ENCODE measurements at regions not wholly inside any gene's neighbourhood (a gene's known extent, or its start where the extent isn't known, plus 50 kb on each side); places are given as distances from the start of the nearest gene placed in this dataset.
A peak's percentile ranks its signal among the peaks of the same experiment; 100 is the strongest.

DNA sequence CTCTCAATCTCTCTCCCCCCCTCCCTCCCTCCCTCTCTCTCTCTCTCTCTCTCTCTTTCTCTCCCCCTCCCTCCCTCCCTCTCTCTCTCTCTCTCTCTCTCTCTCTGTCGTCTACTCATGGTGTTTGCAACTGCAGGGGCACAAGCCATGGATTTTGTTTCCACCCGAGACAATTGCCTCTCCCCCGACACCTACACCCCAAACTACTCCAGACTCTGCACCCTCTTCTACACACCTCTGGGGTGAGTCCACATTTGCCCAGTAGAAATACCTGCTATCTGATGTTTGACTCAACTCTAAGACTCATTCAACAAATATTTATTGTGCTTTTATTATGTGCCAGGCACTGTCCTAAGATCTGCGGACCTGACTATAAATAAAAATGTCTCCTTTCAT is 93.7 kb downstream of the TMEM17 start:
- Histone ChIP-seq H3K27me3 (no peaks in the 10 kb centered on the region), H3K9me3 (no peaks in the 10 kb centered on the region), H3K27ac (peak overlapping the region in 1 of 5 donors; percentile 71), H3K4me3 (no peak overlapping the region), H3K36me3 (no peaks in the 10 kb centered on the region), H3K4me1 (peaks cover 12 to 44% (median 21%) of the 10 kb centered on the region in 4 donors)
- no peak for DNase-seq
- intact Hi-C loops (cut with DNase I; ENCODE audit: low total_unique reads), result loop anchor here (5.0 to 10.0 kb wide), 2 partner anchors 418 to 495 kb away; no protein-coding TSS in a partner anchor
- TF ChIP-seq, protein P1, sequence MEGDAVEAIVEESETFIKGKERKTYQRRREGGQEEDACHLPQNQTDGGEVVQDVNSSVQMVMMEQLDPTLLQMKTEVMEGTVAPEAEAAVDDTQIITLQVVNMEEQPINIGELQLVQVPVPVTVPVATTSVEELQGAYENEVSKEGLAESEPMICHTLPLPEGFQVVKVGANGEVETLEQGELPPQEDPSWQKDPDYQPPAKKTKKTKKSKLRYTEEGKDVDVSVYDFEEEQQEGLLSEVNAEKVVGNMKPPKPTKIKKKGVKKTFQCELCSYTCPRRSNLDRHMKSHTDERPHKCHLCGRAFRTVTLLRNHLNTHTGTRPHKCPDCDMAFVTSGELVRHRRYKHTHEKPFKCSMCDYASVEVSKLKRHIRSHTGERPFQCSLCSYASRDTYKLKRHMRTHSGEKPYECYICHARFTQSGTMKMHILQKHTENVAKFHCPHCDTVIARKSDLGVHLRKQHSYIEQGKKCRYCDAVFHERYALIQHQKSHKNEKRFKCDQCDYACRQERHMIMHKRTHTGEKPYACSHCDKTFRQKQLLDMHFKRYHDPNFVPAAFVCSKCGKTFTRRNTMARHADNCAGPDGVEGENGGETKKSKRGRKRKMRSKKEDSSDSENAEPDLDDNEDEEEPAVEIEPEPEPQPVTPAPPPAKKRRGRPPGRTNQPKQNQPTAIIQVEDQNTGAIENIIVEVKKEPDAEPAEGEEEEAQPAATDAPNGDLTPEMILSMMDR (IDR thresholded peaks at IDR 0.05), result peak in 2 of 7 experiments; percentile 21 to 55
- TF ChIP-seq POLR2AphosphoS5 (IDR thresholded peaks at IDR 0.05), result no peak
- WGBS, 5 donors, result 21 to 31% (median 26%) methylated on average over 4 of the region's 4 CpGs

DNA sequence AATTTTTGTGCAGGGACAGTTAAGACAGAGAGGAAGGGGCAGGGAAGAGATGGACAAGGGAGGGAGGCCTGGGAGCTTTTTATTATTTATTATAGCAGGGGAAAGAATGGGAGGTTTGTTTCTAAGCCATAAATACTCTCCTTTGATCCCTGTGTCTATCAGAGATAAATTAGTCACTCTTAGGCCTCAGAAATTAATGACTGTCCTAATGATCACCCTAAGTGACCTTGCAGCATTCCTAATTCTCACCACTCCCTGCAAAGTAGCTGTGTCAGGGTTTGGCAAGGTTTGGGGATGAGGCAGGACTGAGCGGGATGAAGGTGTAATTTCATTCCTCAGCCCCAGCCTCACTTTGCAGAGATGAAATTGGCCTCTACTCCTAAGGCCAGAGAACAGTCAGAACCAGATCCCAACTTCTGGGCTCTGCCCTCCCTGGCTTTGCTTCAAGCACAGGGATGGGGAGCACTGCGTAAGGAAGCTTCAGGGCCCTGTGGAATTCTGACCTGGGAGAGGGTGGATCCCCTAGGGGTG is 95.0 kb downstream of the TMEM17 start:
- TF ChIP-seq POLR2AphosphoS5 (IDR thresholded peaks at IDR 0.05) (no peak), EP300 (IDR thresholded peaks at IDR 0.05) (no peak), POLR2A (IDR thresholded peaks at IDR 0.05) (no peak)
- TF ChIP-seq, protein P1 (IDR thresholded peaks at IDR 0.05), result no peak
- H3K36me3 ChIP-seq, result no peaks in the 10 kb centered on the region
- H3K4me3 ChIP-seq, result no peak overlapping the region
- intact Hi-C loops (cut with DNase I; ENCODE audit: low total_unique reads), result loop anchor here (5.0 to 10.0 kb wide), 2 partner anchors 416 to 494 kb away; no protein-coding TSS in a partner anchor
- no peak for DNase-seq
- peaks cover 22 to 56% (median 33%) of the 10 kb centered on the region in 4 donors for H3K4me1 ChIP-seq
- no peaks in the 10 kb centered on the region for H3K9me3 ChIP-seq
- WGBS, 5 donors, result 63 to 92% (median 85%) methylated on average over 1 to 2 of the region's 2 CpGs
- no peaks in the 10 kb centered on the region for H3K27me3 ChIP-seq
- peak overlapping the region in 4 of 5 donors; percentile 36 to 77 (median 74) for H3K27ac ChIP-seq

DNA sequence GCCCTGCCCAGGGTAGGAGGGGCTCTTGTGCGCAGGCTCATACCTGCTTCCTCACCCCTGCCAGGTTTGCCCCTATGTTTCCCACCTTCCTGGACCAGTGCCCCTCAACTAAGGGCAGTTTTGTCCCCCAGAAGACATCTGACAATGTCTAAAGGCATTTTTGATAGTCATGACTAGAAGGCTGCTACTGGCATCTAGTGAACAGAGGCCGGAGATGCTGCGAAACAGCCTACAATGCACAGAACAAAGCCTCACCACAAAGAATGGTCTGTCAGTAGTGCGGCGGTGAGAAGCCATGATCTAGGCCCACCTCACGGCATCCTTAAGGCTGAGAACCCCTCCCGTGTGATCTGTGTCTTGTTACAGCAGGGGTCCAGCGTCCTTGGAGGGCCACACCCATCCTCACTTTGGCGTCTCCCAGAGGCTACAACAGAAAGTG is 96.0 kb downstream of the TMEM17 start:
- no peaks in the 10 kb centered on the region for H3K27me3 ChIP-seq
- 78 to 91% (median 83%) methylated on average over 8 to 9 of the region's 9 CpGs for WGBS, 5 donors
- DNase-seq, result peak in 1 of 2 donors; percentile 50

DNA sequence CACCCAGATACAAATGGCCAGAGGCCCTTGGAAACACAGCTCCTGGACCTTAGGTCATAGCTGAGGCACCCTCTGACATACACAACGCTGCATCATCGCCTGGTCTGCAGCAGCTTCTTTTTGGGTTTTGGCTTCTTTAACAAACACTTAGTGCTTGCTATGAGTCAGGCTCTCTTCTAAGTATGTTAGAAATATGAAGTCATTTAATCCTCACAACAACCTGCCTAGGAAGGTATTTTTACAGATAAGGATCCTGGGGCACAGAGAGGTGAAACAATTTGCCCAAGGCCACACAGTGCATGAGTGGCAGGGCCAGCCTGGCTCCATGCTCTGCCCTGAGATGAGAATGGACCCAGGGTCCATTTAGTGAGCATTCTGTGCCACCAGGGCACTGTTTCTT is 96.6 kb downstream of the TMEM17 start:
- 80 to 96% (median 91%) methylated on average over 1 to 2 of the region's 2 CpGs for WGBS, 5 donors
- no peaks in the 10 kb centered on the region for H3K9me3 ChIP-seq
- peaks cover 22 to 56% (median 36%) of the 10 kb centered on the region in 4 donors for H3K4me1 ChIP-seq
- H3K27me3 ChIP-seq, result no peaks in the 10 kb centered on the region
- H3K36me3 ChIP-seq, result no peaks in the 10 kb centered on the region
- no peak overlapping the region for H3K27ac ChIP-seq
- no peak overlapping the region for H3K4me3 ChIP-seq
- intact Hi-C loops (cut with DNase I; ENCODE audit: low total_unique reads), result no loop called here
- DNase-seq, result no peak
- TF ChIP-seq EP300 (IDR thresholded peaks at IDR 0.05) (no peak), POLR2AphosphoS5 (IDR thresholded peaks at IDR 0.05) (no peak), POLR2A (IDR thresholded peaks at IDR 0.05) (no peak)
- TF ChIP-seq, protein P1 (IDR thresholded peaks at IDR 0.05), result no peak

More for the DNA sequence above, 96.0 kb downstream of the TMEM17 start:
- Histone ChIP-seq H3K9me3 (no peaks in the 10 kb centered on the region), H3K4me3 (no peak overlapping the region), H3K4me1 (peaks cover 22 to 56% (median 35%) of the 10 kb centered on the region in 4 donors), H3K36me3 (no peaks in the 10 kb centered on the region), H3K27ac (peak overlapping the region in 1 of 5 donors; percentile 71)
- TF ChIP-seq, protein P1 (IDR thresholded peaks at IDR 0.05), result no peak
- TF ChIP-seq POLR2AphosphoS5 (IDR thresholded peaks at IDR 0.05) (no peak), POLR2A (IDR thresholded peaks at IDR 0.05) (no peak), EP300 (IDR thresholded peaks at IDR 0.05) (no peak)
- intact Hi-C loops (cut with DNase I; ENCODE audit: low total_unique reads), result loop anchor here (5.0 to 10.0 kb wide), 2 partner anchors 415 to 493 kb away; no protein-coding TSS in a partner anchor

Measured in stomach (tissue), 8 donors.